Activated naive CD4-positive, alpha-beta T cell treated with anti-CD3 and anti-CD28 coated beads, Interleukin-2, amount 50 U/mL, for 72 hours (primary cell): ENCODE measurements at regions not wholly inside any gene's neighbourhood (a gene's known extent, or its start where the extent isn't known, plus 50 kb on each side); places are given as distances from the start of the nearest gene placed in this dataset.

ENCODE experiments used
- ATAC-seq, 2 donors: fragments of 150-1000 bp; cut with Tn5 transposase; 2 replicates each; pipeline ENCODE4 v1.10.0; 2021; ENCODE audit warnings: mild to moderate bottlenecking in 2 of 2, moderate library complexity in 2 of 2
- DNase-seq, 2 donors: peaks; one replicate each; pipeline ENCODE4 v3.0.0; 2021 to 2022; ENCODE audit warnings: low spot score in 2 of 2
- H3K27ac Mint-ChIP-seq, 2 donors: one replicate each; pipeline ENCODE4 v1.8.0; 2022; ENCODE audit warnings: mild to moderate bottlenecking in 2 of 2, mixed read lengths in 2 of 2
- H3K36me3 Mint-ChIP-seq, 2 donors: one replicate each; pipeline ENCODE4 v1.8.0; 2022; ENCODE audit warnings: mixed read lengths in 2 of 2
- H3K9me3 Mint-ChIP-seq, 2 donors: one replicate each; pipeline ENCODE4 v1.8.0; 2022; ENCODE audit warnings: mixed read lengths in 2 of 2

DNA sequence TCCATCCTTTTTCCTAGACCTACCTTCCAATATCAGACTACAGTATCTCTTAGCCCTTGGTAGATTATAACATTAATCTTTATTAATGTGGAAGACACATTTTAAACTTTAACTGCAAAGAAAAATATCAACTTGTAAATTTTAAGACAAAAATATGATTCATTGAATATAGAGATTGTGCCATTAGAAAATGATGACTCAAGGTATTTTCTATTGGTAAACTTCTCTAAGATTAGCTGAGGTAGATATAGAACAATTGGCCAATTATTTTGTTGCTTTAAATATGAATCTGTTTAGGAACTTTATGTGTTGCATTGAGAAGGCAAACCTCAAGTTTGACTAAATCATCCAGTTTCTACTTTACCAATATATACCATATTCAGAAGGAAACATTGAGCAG, 604.7 kb downstream of the CBLN2 start:
- no peak for ATAC-seq
- DNase-seq, result no peak
- no peaks in the 10 kb centered on the region for H3K36me3 Mint-ChIP-seq
- H3K27ac Mint-ChIP-seq, result no peak overlapping the region
- no peaks in the 10 kb centered on the region for H3K9me3 Mint-ChIP-seq

DNA sequence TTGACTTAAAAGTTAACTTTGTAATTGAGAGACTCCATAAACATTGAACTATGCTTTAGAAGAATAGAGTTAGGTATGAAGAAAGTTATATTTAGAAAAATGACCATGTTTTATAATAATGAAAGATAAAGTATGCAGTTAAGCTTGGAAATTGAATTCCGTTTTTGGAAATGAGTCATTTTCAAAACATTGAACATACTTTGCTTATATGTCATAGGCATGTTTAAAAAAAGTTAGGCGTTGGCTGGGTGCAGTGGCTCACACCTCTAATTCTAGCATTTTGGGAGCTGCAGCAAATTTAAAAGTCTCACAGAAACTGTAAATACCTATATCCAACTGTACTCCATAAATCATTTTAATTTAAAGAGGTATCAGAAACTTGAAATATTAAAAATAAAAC, 607.4 kb downstream of the CBLN2 start:
- ATAC-seq, result no peak

DNA sequence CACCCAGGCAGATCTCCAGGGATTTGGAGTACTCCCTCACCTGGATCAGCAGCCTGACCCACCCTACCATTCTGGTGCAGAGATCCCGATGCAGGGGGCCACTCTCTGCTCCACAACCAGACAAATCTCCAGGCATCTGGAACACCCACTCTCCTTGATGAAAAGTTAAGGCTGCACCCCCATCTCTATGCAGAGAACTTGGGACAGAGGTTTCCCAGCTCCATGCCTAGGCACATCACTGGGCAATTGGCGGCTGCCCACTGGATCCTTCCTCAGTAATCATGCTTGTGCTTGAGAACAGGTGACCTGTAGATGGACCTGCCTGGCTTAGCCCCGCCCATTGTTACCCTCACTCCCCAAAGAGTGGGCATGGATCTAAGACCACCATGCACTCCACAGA, 624.9 kb downstream of the CBLN2 start:
- no peak overlapping the region for H3K27ac Mint-ChIP-seq
- H3K36me3 Mint-ChIP-seq, result peaks cover 0 to 7% of the 10 kb centered on the region in 2 donors
- H3K9me3 Mint-ChIP-seq, result peaks cover 11 to 18% of the 10 kb centered on the region in 2 donors
- ATAC-seq (no peak), DNase-seq (no peak)

More for the DNA sequence above, 607.4 kb downstream of the CBLN2 start:
- H3K27ac Mint-ChIP-seq, result no peak overlapping the region
- H3K9me3 Mint-ChIP-seq, result no peaks in the 10 kb centered on the region
- no peaks in the 10 kb centered on the region for H3K36me3 Mint-ChIP-seq
- no peak for DNase-seq

DNA sequence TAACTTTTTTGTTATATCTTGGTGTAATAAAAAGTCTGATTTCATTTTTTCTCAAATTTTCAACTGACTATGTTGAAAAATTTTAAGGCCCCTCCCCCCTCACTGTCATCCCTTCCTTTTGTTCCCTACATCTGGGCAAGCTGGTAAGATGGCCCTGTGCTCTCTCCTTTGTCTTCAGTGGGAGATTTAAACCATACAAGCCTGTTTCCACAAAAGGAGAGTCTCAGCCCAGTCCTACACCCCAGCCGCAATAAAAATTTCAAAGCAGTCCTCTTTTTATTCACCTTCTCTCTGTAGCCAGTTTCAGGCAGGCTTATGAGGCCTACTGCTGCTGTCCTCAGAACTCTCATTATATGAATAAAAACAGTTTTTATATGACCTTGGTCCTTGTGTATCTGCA, 630.5 kb downstream of the CBLN2 start:
- DNase-seq (no peak), ATAC-seq (no peak)
- no peaks in the 10 kb centered on the region for H3K36me3 Mint-ChIP-seq
- H3K27ac Mint-ChIP-seq, result no peak overlapping the region
- no peaks in the 10 kb centered on the region for H3K9me3 Mint-ChIP-seq

DNA sequence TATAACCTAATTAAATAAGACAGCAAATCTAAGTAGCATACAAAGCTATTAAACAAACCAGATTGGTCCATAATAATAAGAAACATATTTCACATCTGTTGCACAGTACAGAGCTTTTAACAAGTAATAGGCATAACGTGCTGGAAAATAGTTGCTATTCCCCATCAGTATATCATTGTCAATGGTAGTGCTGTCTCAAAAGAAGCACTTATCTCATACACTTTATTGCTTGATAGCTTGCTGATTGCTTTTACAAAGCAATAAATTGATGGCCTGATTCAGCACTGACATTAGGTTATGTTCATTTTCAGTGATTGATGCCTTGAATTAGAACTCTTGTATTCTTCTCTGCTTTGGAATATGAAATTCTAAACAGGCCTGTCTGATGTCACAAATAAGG, 641.7 kb downstream of the CBLN2 start:
- Mint-ChIP-seq H3K36me3 (no peaks in the 10 kb centered on the region), H3K9me3 (peaks cover 0 to 4% of the 10 kb centered on the region in 2 donors), H3K27ac (no peak overlapping the region)
- DNase-seq (no peak), ATAC-seq (no peak)

DNA sequence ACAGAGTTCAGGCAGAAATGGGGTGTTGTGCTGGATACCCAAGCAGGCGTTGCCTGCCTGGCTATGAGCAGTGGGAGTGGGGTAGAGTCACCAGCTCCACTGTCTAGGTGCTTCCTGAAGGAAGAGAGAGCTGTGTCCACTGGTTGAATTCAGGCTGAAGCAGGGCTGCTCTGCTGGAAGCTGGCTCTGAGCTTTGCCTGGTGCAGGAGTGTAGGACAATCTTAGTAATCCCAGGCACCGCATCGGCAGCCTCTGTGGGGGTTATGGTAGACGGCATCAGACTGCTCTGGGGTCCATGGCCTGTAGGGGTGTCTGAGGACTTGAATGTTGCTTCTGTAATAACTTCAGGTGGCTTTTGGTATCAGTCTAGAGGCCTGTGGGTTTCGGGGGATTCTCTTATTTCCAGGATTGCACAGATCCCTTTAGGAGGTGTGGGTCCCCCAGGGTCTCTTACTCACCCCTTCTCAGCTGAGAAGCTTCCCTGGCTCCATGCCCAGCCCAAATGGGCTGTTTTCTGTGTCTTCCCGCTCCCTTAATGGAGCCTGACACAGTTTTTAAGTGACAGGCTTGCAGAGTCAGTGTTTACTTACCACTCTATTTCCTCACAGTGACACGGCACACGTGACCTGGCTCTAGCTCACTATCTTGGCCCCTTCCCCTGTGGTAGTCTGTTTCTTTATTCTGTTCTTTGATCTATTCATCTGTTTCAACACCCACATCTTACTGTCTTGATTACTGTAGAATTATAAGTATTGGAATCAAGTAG, 644.3 kb downstream of the CBLN2 start:
- no peak for ATAC-seq

DNA sequence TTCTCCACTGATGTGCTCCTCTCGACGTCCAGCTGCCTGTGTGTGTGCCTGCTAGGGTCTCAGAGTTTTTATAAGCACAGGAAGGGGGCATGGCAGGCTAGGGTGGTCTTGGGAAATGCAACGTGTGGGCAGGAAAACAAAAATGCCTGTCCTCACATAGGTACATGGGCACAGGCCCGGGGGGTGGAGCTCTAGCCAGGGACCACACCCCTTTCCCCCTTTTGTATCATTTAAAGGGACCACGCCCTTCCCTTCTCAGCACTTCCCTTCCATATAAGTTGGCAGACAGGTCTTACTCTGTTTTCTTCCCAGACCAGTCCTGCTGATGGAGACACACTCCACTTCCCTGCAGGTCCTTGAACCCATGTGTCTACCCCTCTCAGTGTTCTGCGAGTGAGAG, 645.0 kb downstream of the CBLN2 start:
- Mint-ChIP-seq H3K9me3 (peaks cover 4 to 7% of the 10 kb centered on the region in 2 donors), H3K27ac (no peak overlapping the region), H3K36me3 (no peaks in the 10 kb centered on the region)
- DNase-seq, result no peak
- ATAC-seq, result no peak

More for the DNA sequence above, 644.3 kb downstream of the CBLN2 start:
- peaks cover 4 to 8% of the 10 kb centered on the region in 2 donors for H3K9me3 Mint-ChIP-seq
- no peak for DNase-seq
- H3K36me3 Mint-ChIP-seq, result no peaks in the 10 kb centered on the region
- no peak overlapping the region for H3K27ac Mint-ChIP-seq

DNA sequence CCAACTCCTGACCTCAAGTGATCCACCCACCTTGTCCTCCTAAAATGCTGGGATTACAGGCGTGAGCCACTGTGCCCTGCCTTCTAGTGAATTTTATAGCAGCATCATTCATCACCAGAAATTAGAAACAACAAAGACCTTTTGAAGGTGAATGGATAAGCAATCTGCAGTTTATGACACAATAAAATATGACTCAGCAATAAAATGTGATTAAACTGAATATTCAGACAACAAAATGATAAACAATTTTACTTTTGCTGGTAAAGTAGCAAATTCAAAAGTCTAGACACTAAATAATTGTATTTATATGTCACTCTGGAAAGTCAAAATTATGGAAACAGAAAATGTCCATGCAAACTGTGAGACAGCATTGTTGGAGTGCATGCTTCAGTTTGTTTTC, 656.6 kb downstream of the CBLN2 start:
- no peak for DNase-seq
- no peaks in the 10 kb centered on the region for H3K36me3 Mint-ChIP-seq

DNA sequence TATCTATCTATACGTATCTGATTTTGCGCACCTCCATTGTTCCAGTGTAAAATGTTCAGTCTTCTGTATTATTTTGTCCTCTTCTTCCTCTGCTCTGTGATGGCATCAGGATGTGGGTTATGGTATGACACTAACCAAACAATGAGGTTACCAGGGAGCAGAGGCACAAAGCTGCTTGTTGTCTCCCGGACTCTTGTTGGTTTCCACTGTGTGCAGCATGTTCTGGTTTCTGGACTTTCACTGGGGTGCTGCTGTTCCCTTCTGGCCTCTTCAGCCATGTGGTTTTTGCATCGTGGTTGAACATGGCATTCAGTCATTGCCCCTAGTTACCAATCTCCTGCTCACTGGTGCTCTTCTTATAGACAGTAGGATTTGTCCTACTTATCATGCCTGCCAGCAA, 665.9 kb downstream of the CBLN2 start:
- Mint-ChIP-seq H3K9me3 (no peaks in the 10 kb centered on the region), H3K27ac (no peak overlapping the region), H3K36me3 (no peaks in the 10 kb centered on the region)
- no peak for DNase-seq
- ATAC-seq, result no peak

More for the DNA sequence above, 656.6 kb downstream of the CBLN2 start:
- peaks cover 0 to 5% of the 10 kb centered on the region in 2 donors for H3K9me3 Mint-ChIP-seq
- ATAC-seq, result no peak
- H3K27ac Mint-ChIP-seq, result no peak overlapping the region

DNA sequence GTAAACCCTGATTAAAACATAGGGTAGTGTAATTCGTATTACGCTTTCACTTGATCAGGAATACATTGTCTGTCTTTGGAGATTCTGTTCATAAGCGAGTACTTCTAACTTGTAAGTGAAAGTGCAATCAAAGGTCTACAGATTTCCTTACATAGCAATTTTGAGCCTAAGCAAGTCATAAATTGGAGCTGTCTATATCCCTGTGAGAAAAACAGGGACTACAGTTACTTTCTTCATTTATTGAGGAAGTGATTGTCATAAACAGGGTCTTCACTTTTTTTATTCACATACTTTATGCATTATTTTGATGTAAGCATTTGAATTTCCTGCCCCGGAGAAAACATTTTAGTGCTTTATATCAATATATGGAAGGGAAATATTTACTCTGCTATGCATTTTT, 670.4 kb downstream of the CBLN2 start:
- ATAC-seq (no peak), DNase-seq (no peak)
- Mint-ChIP-seq H3K9me3 (no peaks in the 10 kb centered on the region), H3K27ac (no peak overlapping the region), H3K36me3 (no peaks in the 10 kb centered on the region)

DNA sequence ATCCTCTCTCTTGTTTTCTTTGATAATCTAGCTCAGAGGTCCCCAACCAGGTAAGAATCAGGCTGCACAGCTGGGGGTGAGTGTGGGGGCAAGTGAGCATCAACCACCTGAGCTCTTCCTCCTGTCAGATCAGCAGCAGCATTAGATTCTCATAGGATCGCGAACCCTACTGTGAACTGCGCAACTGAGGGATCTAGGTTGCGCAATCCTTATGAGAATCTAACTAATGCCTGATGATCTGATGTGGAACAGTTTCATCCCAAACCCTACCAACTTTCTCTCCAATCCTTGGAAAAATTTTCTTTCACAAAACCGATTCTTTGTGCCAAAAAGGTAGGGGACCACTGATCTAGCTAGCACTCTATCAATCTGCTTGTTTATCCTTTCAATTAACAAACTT, 678.3 kb downstream of the CBLN2 start:
- ATAC-seq (no peak), DNase-seq (no peak)
- Mint-ChIP-seq H3K27ac (no peak overlapping the region), H3K9me3 (peaks cover 0 to 4% of the 10 kb centered on the region in 2 donors), H3K36me3 (no peaks in the 10 kb centered on the region)

DNA sequence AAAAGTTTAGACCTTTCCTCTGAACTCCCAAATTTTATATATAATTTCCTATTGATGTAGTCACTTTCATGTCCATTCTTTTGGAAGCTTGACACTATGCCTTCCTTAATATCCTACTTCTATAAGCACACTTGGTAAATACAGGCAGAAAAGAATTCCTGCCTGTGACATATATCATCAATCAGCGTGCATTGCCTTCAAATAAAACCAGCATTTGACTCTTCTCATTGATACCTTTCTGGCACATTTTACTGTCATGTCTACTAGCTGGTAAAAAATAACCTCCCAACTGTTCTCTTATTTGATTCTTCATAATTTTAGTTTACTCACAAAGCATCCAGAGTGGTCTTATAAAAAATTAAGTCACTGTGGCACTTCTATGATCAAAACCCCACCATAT, 693.5 kb downstream of the CBLN2 start:
- DNase-seq, result no peak
- Mint-ChIP-seq H3K27ac (no peak overlapping the region), H3K9me3 (peaks cover 23 to 27% of the 10 kb centered on the region in 2 donors), H3K36me3 (peaks cover 0 to 6% of the 10 kb centered on the region in 2 donors)
- no peak for ATAC-seq

DNA sequence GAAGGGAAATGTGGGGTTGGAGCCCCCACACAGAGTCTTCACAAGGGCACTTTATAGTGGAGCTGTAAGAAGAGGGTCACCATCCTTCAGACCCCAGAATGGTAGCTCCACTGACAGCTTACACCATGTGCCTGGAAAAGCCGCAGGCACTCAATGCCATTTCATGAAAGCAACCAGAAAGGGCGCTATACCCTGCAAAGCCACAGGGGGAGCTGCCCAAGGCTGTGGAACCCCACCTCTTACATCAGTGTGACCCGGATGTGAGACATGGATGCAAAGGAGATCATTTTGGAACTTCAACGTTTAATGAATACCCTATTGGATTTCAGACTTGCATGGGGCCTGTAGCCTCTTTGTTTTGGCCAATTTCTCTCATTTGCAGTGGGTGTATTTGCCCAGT, 694.7 kb downstream of the CBLN2 start:
- Mint-ChIP-seq H3K36me3 (peaks cover 0 to 6% of the 10 kb centered on the region in 2 donors), H3K27ac (no peak overlapping the region), H3K9me3 (peaks cover 23 to 27% of the 10 kb centered on the region in 2 donors)
- peak in 1 of 2 donors; percentile 3 for DNase-seq
- no peak for ATAC-seq

DNA sequence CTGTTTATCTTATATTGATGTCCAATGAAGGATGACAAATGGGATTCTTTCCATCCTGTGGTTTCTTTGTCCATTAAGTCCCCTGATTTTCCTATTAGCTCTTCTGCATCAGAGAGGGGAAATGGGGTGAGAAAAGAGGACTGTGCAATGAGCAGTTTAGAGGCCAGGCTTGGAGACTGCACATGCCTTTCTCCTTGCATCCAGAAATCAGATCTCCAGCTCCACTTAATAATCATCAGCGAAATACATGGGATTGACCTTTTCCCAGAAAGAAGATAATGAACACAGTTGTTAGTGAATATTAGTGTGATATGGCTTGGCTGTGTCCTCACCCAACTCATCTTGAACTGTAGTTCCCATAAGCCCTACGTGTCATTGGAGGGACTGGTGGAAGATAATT, 697.4 kb downstream of the CBLN2 start:
- peaks cover 0 to 6% of the 10 kb centered on the region in 2 donors for H3K36me3 Mint-ChIP-seq
- peaks cover 23 to 27% of the 10 kb centered on the region in 2 donors for H3K9me3 Mint-ChIP-seq
- ATAC-seq (no peak), DNase-seq (no peak)
- no peak overlapping the region for H3K27ac Mint-ChIP-seq

DNA sequence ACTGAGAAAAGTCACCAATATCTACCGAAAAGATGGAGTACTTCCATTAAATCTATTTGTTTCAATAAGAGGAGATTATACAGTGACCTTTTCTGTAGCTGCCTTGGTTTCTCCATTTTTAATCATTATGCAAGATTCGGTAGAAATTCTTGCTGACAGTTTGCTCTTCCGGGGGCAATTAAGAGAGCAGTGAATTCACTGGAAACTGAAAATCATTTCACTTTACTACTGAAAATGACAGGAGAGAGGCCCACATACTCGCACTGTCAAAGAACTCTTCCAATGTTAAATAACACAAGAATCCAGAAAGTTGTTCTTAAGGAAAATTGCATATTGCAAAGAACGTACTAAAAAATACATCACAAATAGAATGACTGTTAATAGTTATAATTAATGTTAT, 699.3 kb downstream of the CBLN2 start:
- ATAC-seq, result no peak
- no peak for DNase-seq
- H3K9me3 Mint-ChIP-seq, result peaks cover 17 to 18% of the 10 kb centered on the region in 2 donors
- H3K36me3 Mint-ChIP-seq, result peaks cover 0 to 6% of the 10 kb centered on the region in 2 donors
- no peak overlapping the region for H3K27ac Mint-ChIP-seq

DNA sequence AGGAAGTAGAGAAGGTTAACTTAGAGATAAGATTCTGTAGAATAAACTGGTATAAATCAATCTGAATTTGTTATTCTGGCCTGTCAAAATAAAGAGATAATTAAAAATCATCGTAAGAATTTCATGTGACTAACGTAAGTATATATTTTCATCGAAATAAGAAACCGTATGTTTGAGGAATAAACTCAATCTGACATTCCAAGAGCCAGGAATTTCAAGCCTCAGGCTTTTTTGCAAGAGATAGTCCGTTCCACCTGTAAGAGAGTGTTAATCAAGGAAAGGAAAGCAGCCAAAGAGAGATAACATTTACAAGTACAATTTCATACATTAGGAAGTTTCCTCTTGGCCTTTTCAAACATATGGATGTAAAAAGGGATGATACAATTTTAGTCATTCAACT, 701.5 kb downstream of the CBLN2 start:
- DNase-seq, result no peak
- no peak for ATAC-seq

DNA sequence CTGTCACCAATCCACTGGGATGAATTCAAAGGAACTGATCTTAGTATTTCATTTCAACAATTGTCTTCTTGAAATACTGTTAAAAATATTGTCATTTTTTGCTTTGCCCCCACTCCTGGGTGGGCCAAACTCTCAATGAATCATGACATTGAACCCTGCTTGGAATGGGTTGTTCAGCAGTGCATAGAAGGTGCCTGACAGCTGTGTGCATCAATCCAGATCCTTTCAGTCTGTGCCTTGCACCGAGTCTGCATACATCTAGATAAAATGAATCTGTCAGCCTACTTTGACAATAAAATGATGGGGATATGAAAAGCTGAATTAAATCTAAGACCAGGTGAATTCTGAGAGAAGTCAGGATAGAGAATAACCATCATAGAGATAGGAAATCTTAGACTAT, 706.6 kb downstream of the CBLN2 start:
- Mint-ChIP-seq H3K36me3 (no peaks in the 10 kb centered on the region), H3K27ac (no peak overlapping the region), H3K9me3 (peaks cover 0 to 3% of the 10 kb centered on the region in 2 donors)
- ATAC-seq, result no peak
- no peak for DNase-seq

More for the DNA sequence above, 701.5 kb downstream of the CBLN2 start:
- no peak overlapping the region for H3K27ac Mint-ChIP-seq
- no peaks in the 10 kb centered on the region for H3K36me3 Mint-ChIP-seq
- H3K9me3 Mint-ChIP-seq, result peaks cover 10 to 11% of the 10 kb centered on the region in 2 donors

DNA sequence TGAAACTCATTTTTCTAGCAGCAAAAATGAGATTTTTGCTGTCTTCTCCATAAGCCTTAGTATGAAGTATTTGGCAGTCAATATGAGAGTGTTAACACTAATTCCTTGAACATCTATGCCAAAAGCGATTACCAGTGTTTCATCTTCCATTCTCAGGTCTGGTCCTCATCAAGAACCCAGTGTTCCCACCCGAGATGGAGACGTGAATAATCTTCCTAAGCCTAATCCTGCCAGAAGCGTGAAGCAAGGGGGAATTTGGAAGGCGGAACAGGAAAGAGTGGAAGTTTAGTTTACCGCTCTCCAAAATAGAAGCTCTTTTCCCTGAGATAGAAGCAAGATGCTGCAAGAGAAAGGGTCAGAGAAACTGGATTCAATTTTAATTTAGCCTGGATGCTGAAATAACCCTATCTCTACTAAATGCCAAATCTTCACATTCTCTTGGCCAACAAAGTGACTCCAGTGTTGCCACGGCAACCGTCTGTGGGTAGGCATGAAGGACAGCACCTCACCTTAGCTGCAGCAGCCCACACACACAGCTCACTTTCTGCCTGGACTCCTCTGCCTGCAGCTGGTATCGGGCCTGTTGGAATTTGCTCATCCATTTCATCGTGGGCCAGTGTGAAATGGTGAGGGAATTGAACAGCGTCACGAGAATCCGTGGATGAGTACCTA, 711.1 kb downstream of the CBLN2 start:
- no peak for ATAC-seq
- Mint-ChIP-seq H3K27ac (no peak overlapping the region), H3K36me3 (no peaks in the 10 kb centered on the region), H3K9me3 (peaks cover 0 to 3% of the 10 kb centered on the region in 2 donors)
- DNase-seq, result no peak
